ENCODE measurements at regions not wholly inside any gene's neighbourhood (a gene's known extent, or its start where the extent isn't known, plus 50 kb on each side); places are given as distances from the start of the nearest gene placed in this dataset.

GRCh38 chr2:167386694-167387093, 498.4 kb downstream of the XIRP2 start:
- TF ChIP-seq, protein P1, sequence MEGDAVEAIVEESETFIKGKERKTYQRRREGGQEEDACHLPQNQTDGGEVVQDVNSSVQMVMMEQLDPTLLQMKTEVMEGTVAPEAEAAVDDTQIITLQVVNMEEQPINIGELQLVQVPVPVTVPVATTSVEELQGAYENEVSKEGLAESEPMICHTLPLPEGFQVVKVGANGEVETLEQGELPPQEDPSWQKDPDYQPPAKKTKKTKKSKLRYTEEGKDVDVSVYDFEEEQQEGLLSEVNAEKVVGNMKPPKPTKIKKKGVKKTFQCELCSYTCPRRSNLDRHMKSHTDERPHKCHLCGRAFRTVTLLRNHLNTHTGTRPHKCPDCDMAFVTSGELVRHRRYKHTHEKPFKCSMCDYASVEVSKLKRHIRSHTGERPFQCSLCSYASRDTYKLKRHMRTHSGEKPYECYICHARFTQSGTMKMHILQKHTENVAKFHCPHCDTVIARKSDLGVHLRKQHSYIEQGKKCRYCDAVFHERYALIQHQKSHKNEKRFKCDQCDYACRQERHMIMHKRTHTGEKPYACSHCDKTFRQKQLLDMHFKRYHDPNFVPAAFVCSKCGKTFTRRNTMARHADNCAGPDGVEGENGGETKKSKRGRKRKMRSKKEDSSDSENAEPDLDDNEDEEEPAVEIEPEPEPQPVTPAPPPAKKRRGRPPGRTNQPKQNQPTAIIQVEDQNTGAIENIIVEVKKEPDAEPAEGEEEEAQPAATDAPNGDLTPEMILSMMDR (IDR thresholded peaks at IDR 0.05): no peak
- no peak for TF ChIP-seq POLR2A (IDR thresholded peaks at IDR 0.05)
